ENCODE measurements at regions not wholly inside any gene's neighbourhood (a gene's known extent, or its start where the extent isn't known, plus 50 kb on each side); places are given as distances from the start of the nearest gene placed in this dataset.

- TF ChIP-seq ZNF24 (IDR thresholded peaks at IDR 0.05): no peak
- no peak for TF ChIP-seq JUNB (IDR thresholded peaks at IDR 0.05)
- no peak for TF ChIP-seq SMAD5 (IDR thresholded peaks at IDR 0.05; ENCODE audit: low read depth)
- TF ChIP-seq NFXL1 (IDR thresholded peaks at IDR 0.05; ENCODE audit: borderline replicate concordance): no peak
- no peak for TF ChIP-seq MYB (IDR thresholded peaks at IDR 0.05; ENCODE audit: borderline replicate concordance, low read depth, low read length)
- TF ChIP-seq CTCF (IDR thresholded peaks at IDR 0.05 in 2 of 3, conservative IDR thresholded peaks at IDR 0.05 in 1 of 3; ENCODE audit: control insufficient read depth in 2 of 3, extremely low read depth in 1 of 3, insufficient read depth in 1 of 3, low read depth in 3 of 3, low read length in 3 of 3): no peak
- no peak for TF ChIP-seq ZBED1 (IDR thresholded peaks at IDR 0.05; ENCODE audit: borderline replicate concordance)
- no peak for TF ChIP-seq CHD2 (IDR thresholded peaks at IDR 0.05; ENCODE audit: borderline replicate concordance, low read depth, low read length)
- no peak for TF ChIP-seq POLR2A (IDR thresholded peaks at IDR 0.05; ENCODE audit: low read depth, low read length)
- no peak for TF ChIP-seq IRF5 (IDR thresholded peaks at IDR 0.05; ENCODE audit: borderline replicate concordance)
Measured at GRCh38 chr18:22094358-22094734, 75.0 kb upstream of the GATA6 start.
